Left lung (tissue), 4 donors: ENCODE measurements at regions not wholly inside any gene's neighbourhood (a gene's known extent, or its start where the extent isn't known, plus 50 kb on each side); places are given as distances from the start of the nearest gene placed in this dataset.

Experiments used
- ATAC-seq: fragments of 200-7000 bp; cut with Tn5 transposase; one replicate; pipeline ENCODE4 v1.9.1; 2020; ENCODE audit warnings: moderate library complexity
- DNase-seq, 4 donors: peaks; one replicate each; pipeline ENCODE4 v3.0.0-alpha.2; 2013 to 2020
- H3K27ac ChIP-seq, 2 donors: fragments of 200-600 bp; sonication (generic) in 1 of 2; one replicate each; pipeline versions ENCODE4 v1.5.0 to v1.8.0; 2020 to 2021
- H3K27me3 ChIP-seq, 2 donors: fragments of 200-600 bp; sonication (generic) in 1 of 2; one replicate each; pipeline versions ENCODE4 v1.5.0 to v1.8.0; 2020 to 2021
- H3K36me3 ChIP-seq, 2 donors: fragments of 200-600 bp; sonication (generic) in 1 of 2; one replicate each; pipeline versions ENCODE4 v1.5.0 to v1.8.0; 2020 to 2021
- H3K4me1 ChIP-seq, 2 donors: fragments of 200-600 bp; one replicate each; pipeline ENCODE4 v1.8.0; 2021
- H3K4me3 ChIP-seq, 2 donors: fragments of 200-600 bp; sonication (generic) in 1 of 2; one replicate each; pipeline versions ENCODE4 v1.5.0 to v1.8.0; 2020 to 2021; ENCODE audit warnings: mild to moderate bottlenecking in 1 of 2
- H3K9me3 ChIP-seq, 2 donors: fragments of 200-600 bp; sonication (generic) in 1 of 2; one replicate each; pipeline versions ENCODE4 v1.5.0 to v1.8.0; 2020 to 2021
- CTCF ChIP-seq, 2 donors: fragments of 200-600 bp; sonication (generic) in 1 of 2; IDR thresholded peaks; one replicate each; pipeline versions ENCODE4 v1.5.0 to v1.8.0; 2021; ENCODE audit warnings: antibody characterized with exemption in 2 of 2
- intact Hi-C, 2 donors: fragments of 100-400 bp; cut with DNase I; formaldehyde crosslinking; loops; one replicate each; pipeline versions ENCODE4 v1.11.2 to v1.14.2; 2022
- donor health status: DM: no; HTN: yes; CAD: no.
- donor health status: DM: no; HTN: no; CAD: no.

- Histone ChIP-seq H3K27me3 (no peaks in the 10 kb centered on the region), H3K36me3 (no peaks in the 10 kb centered on the region), H3K4me3 (no peak overlapping the region), H3K27ac (no peak overlapping the region), H3K9me3 (no peaks in the 10 kb centered on the region), H3K4me1 (no peaks in the 10 kb centered on the region)
- DNase-seq (no peak), ATAC-seq (peak; percentile 50)
- intact Hi-C loops = no loop called here
- no peak for TF ChIP-seq CTCF (IDR thresholded peaks at IDR 0.05)
Measured at GRCh38 chr14:85416771-85417170, 113.2 kb upstream of the FLRT2 start.

GRCh38 chr14:85417396-85417795, 112.5 kb upstream of the FLRT2 start:
- no peaks in the 10 kb centered on the region for H3K27me3 ChIP-seq
- TF ChIP-seq CTCF (IDR thresholded peaks at IDR 0.05) = no peak
- DNase-seq (no peak), ATAC-seq (no peak)
- no peaks in the 10 kb centered on the region for H3K9me3 ChIP-seq
- H3K4me1 ChIP-seq = no peaks in the 10 kb centered on the region
- intact Hi-C loops = no loop called here
- H3K27ac ChIP-seq = no peak overlapping the region
- no peak overlapping the region for H3K4me3 ChIP-seq
- no peaks in the 10 kb centered on the region for H3K36me3 ChIP-seq

GRCh38 chr14:85418721-85419120, 111.2 kb upstream of the FLRT2 start:
- ATAC-seq (no peak), DNase-seq (no peak)
- intact Hi-C loops = no loop called here
- H3K27me3 ChIP-seq = no peaks in the 10 kb centered on the region
- H3K9me3 ChIP-seq = no peaks in the 10 kb centered on the region
- H3K4me1 ChIP-seq = no peaks in the 10 kb centered on the region
- no peaks in the 10 kb centered on the region for H3K36me3 ChIP-seq
- H3K4me3 ChIP-seq = no peak overlapping the region
- no peak for TF ChIP-seq CTCF (IDR thresholded peaks at IDR 0.05)
- no peak overlapping the region for H3K27ac ChIP-seq

GRCh38 chr14:85420278-85420677, 109.7 kb upstream of the FLRT2 start:
- ATAC-seq (no peak), DNase-seq (no peak)
- Histone ChIP-seq H3K4me1 (no peaks in the 10 kb centered on the region), H3K9me3 (no peaks in the 10 kb centered on the region), H3K4me3 (no peak overlapping the region), H3K27me3 (no peaks in the 10 kb centered on the region), H3K27ac (no peak overlapping the region), H3K36me3 (no peaks in the 10 kb centered on the region)
- intact Hi-C loops = no loop called here
- no peak for TF ChIP-seq CTCF (IDR thresholded peaks at IDR 0.05)

GRCh38 chr14:85420707-85421106, 109.2 kb upstream of the FLRT2 start:
- TF ChIP-seq CTCF (IDR thresholded peaks at IDR 0.05) = no peak
- no peak for ATAC-seq
- Histone ChIP-seq H3K4me1 (no peaks in the 10 kb centered on the region), H3K4me3 (no peak overlapping the region), H3K27ac (no peak overlapping the region), H3K27me3 (no peaks in the 10 kb centered on the region), H3K9me3 (no peaks in the 10 kb centered on the region), H3K36me3 (no peaks in the 10 kb centered on the region)
- intact Hi-C loops = no loop called here
- no peak for DNase-seq
